TTC549 (cell line): ENCODE measurements at regions not wholly inside any gene's neighbourhood (a gene's known extent, or its start where the extent isn't known, plus 50 kb on each side); places are given as distances from the start of the nearest gene placed in this dataset.

ENCODE experiments used
- FAIRE-seq: peaks from 2 replicates; lab custom pipeline; 2012; peaks lifted over from hg19 to GRCh38; lab: Jason Lieb, UNC

- FAIRE-seq, result no peak
Observed at GRCh38 chr1:80517062-80517461, 1283.7 kb upstream of the ADGRL2 start.

GRCh38 chr1:80509965-80510522, 1290.7 kb upstream of the ADGRL2 start:
- no peak for FAIRE-seq

- FAIRE-seq, result no peak
Observed at GRCh38 chr1:80506216-80506615, 1294.5 kb upstream of the ADGRL2 start.

GRCh38 chr1:80498673-80499072, 1302.1 kb upstream of the ADGRL2 start:
- no peak for FAIRE-seq

- no peak for FAIRE-seq
Observed at GRCh38 chr1:80495806-80496205, 1304.9 kb upstream of the ADGRL2 start.

GRCh38 chr1:80472145-80472544, 1328.6 kb upstream of the ADGRL2 start:
- no peak for FAIRE-seq

- FAIRE-seq, result no peak
Observed at GRCh38 chr1:80468356-80468755, 1332.4 kb upstream of the ADGRL2 start.

- FAIRE-seq, result no peak
Observed at GRCh38 chr1:80462006-80462405, 1338.7 kb upstream of the ADGRL2 start.

- no peak for FAIRE-seq
Observed at GRCh38 chr1:80457409-80457808, 1343.3 kb upstream of the ADGRL2 start.

GRCh38 chr1:80453775-80454174, 1347.0 kb upstream of the ADGRL2 start:
- no peak for FAIRE-seq

- FAIRE-seq, result no peak
Observed at GRCh38 chr1:80450711-80451110, 1350.0 kb upstream of the ADGRL2 start.

GRCh38 chr1:80448081-80448480, 1352.7 kb upstream of the ADGRL2 start:
- no peak for FAIRE-seq

GRCh38 chr1:80447526-80447925, 1353.2 kb upstream of the ADGRL2 start:
- no peak for FAIRE-seq

- FAIRE-seq, result no peak
Observed at GRCh38 chr1:80445033-80445432, 1355.7 kb upstream of the ADGRL2 start.

GRCh38 chr1:80444171-80444570, 1356.6 kb upstream of the ADGRL2 start:
- FAIRE-seq, result no peak

- FAIRE-seq, result no peak
Observed at GRCh38 chr1:80441664-80442063, 1359.1 kb upstream of the ADGRL2 start.

GRCh38 chr1:80436851-80437250, 1363.9 kb upstream of the ADGRL2 start:
- FAIRE-seq, result no peak

- FAIRE-seq, result no peak
Observed at GRCh38 chr1:80427881-80428280, 1372.9 kb upstream of the ADGRL2 start.

GRCh38 chr1:80424249-80424648, 1376.5 kb upstream of the ADGRL2 start:
- no peak for FAIRE-seq

- no peak for FAIRE-seq
Observed at GRCh38 chr1:80418134-80418533, 1382.6 kb upstream of the ADGRL2 start.

- no peak for FAIRE-seq
Observed at GRCh38 chr1:80417671-80418070, 1383.1 kb upstream of the ADGRL2 start.

GRCh38 chr1:80413969-80414368, 1386.8 kb upstream of the ADGRL2 start:
- no peak for FAIRE-seq

- FAIRE-seq, result no peak
Observed at GRCh38 chr1:80410233-80410632, 1390.5 kb upstream of the ADGRL2 start.

GRCh38 chr1:80403471-80403893, 1397.0 kb upstream of the ADGRL4 start:
- FAIRE-seq, result no peak

- no peak for FAIRE-seq
Observed at GRCh38 chr1:80402625-80403024, 1396.1 kb upstream of the ADGRL4 start.
